ENCODE measurements at regions not wholly inside any gene's neighbourhood (a gene's known extent, or its start where the extent isn't known, plus 50 kb on each side); places are given as distances from the start of the nearest gene placed in this dataset.

- no peak for ATAC-seq
Observed at GRCh38 chr5:52331725-52332124, 456.0 kb upstream of the ITGA1 start.

GRCh38 chr5:52334367-52334766, 453.3 kb upstream of the ITGA1 start:
- 23% methylated on average over 5 of the region's 5 CpGs for WGBS (ENCODE audit: insufficient coverage, insufficient replicate concordance, low lambda C conversion rate, missing lambda C conversion rate)
- H3K27ac ChIP-seq (ENCODE audit: control insufficient read depth, insufficient read depth), result no peak overlapping the region
- no TSS peak for BruUV-seq (replicated peaks)
- ChIA-PET POLR2A (no interaction called here), RAD21 (ENCODE audit: unreplicated experiment) (no interaction called here), SMC1A (ENCODE audit: uncharacterized antibody, unreplicated experiment) (no interaction called here), CTCF (no interaction called here)
- intact Hi-C loops (cut with micrococcal nuclease; ENCODE audit: unreplicated experiment) (loop anchor here (5.0 kb wide), 1 partner anchor 383 kb away; no protein-coding TSS in a partner anchor), in situ Hi-C loops (cut with MboI) (no loop called here)
- H3K27me3 ChIP-seq (replicated peaks in 1 of 2; ENCODE audit: control insufficient read depth in 2 of 2, insufficient read depth in 2 of 2, low read length in 1 of 2), result no peaks in the 10 kb centered on the region
- no peaks in the 10 kb centered on the region for H3K4me1 ChIP-seq (ENCODE audit: control insufficient read depth, insufficient read depth, low read length)
- H3K4me2 ChIP-seq (ENCODE audit: control insufficient read depth, insufficient read depth), result no peak overlapping the region
- ATAC-seq, result no peak
- no peak overlapping the region for H3K4me3 ChIP-seq
- no peak for DNase-seq (ENCODE audit: low read depth, low spot score)
- no peak overlapping the region for H3K9ac ChIP-seq (ENCODE audit: control insufficient read depth, insufficient read depth, low read length)
- no peaks in the 10 kb centered on the region for H4K20me1 ChIP-seq (ENCODE audit: control insufficient read depth, insufficient read depth)
- no peak for FAIRE-seq
- no peaks in the 10 kb centered on the region for H3K79me2 ChIP-seq (ENCODE audit: control insufficient read depth, insufficient read depth, low read length)
- no peak overlapping the region for H2AFZ ChIP-seq (ENCODE audit: control insufficient read depth, low read depth, low read length)
- no peaks in the 10 kb centered on the region for H3K9me3 ChIP-seq (replicated peaks; ENCODE audit: control insufficient read depth, insufficient read depth, low read length)
- no peaks in the 10 kb centered on the region for H3K36me3 ChIP-seq (ENCODE audit: control insufficient read depth in 2 of 2, insufficient read depth in 2 of 2, low read length in 1 of 2)
- TF ChIP-seq JUNB (IDR thresholded peaks at IDR 0.05) (no peak), CTCF (IDR thresholded peaks at IDR 0.05 in 2 of 3, conservative IDR thresholded peaks at IDR 0.05 in 1 of 3; ENCODE audit: control insufficient read depth in 2 of 3, extremely low read depth in 1 of 3, insufficient read depth in 1 of 3, low read depth in 3 of 3, low read length in 3 of 3) (no peak), POLR2A (IDR thresholded peaks at IDR 0.05; ENCODE audit: low read depth, low read length) (no peak), PBX3 (IDR thresholded peaks at IDR 0.05; ENCODE audit: insufficient replicate concordance, low read depth, low read length) (no peak), ZNF687 (IDR thresholded peaks at IDR 0.05) (no peak), BMI1 (IDR thresholded peaks at IDR 0.05; ENCODE audit: borderline replicate concordance) (no peak), NBN (IDR thresholded peaks at IDR 0.05) (no peak), CBFB (IDR thresholded peaks at IDR 0.05; ENCODE audit: low read depth) (no peak)

More at GRCh38 chr5:52331725-52332124, 456.0 kb upstream of the ITGA1 start:
- Histone ChIP-seq H3K9me3 (replicated peaks; ENCODE audit: control insufficient read depth, insufficient read depth, low read length) (no peaks in the 10 kb centered on the region), H3K4me1 (ENCODE audit: control insufficient read depth, insufficient read depth, low read length) (no peaks in the 10 kb centered on the region), H3K27me3 (replicated peaks in 1 of 2; ENCODE audit: control insufficient read depth in 2 of 2, insufficient read depth in 2 of 2, low read length in 1 of 2) (no peaks in the 10 kb centered on the region), H3K9ac (ENCODE audit: control insufficient read depth, insufficient read depth, low read length) (no peak overlapping the region), H3K4me3 (no peak overlapping the region), H3K79me2 (ENCODE audit: control insufficient read depth, insufficient read depth, low read length) (no peaks in the 10 kb centered on the region), H3K4me2 (ENCODE audit: control insufficient read depth, insufficient read depth) (no peak overlapping the region), H2AFZ (ENCODE audit: control insufficient read depth, low read depth, low read length) (no peak overlapping the region), H3K36me3 (ENCODE audit: control insufficient read depth in 2 of 2, insufficient read depth in 2 of 2, low read length in 1 of 2) (no peaks in the 10 kb centered on the region), H3K27ac (ENCODE audit: control insufficient read depth, insufficient read depth) (no peak overlapping the region), H4K20me1 (ENCODE audit: control insufficient read depth, insufficient read depth) (no peaks in the 10 kb centered on the region)
- SMC1A ChIA-PET (ENCODE audit: uncharacterized antibody, unreplicated experiment), result interaction anchor here (1.0 kb wide), 1 partner anchor 46 kb away, joined by 3 read pairs; no protein-coding TSS in a partner anchor
- FAIRE-seq, result no peak
- in situ Hi-C loops (cut with MboI), result no loop called here
- TF ChIP-seq FOXK2 (IDR thresholded peaks at IDR 0.05), result no peak
- TF ChIP-seq SREBF2 (IDR thresholded peaks at IDR 0.05; ENCODE audit: low read length), result no peak
- TF ChIP-seq RELA (IDR thresholded peaks at IDR 0.05; ENCODE audit: borderline replicate concordance, partially characterized antibody), result no peak
- TF ChIP-seq DPF2 (IDR thresholded peaks at IDR 0.05), result no peak
- no TSS peak for BruUV-seq (replicated peaks)
- CTCF ChIA-PET, result no interaction called here
- RAD21 ChIA-PET (ENCODE audit: unreplicated experiment), result no interaction called here
- DNase-seq (ENCODE audit: low read depth, low spot score), result no peak
- intact Hi-C loops (cut with micrococcal nuclease; ENCODE audit: unreplicated experiment), result loop anchor here (5.0 kb wide), 1 partner anchor 386 kb away; no protein-coding TSS in a partner anchor
- POLR2A ChIA-PET, result no interaction called here
- WGBS (ENCODE audit: insufficient coverage, insufficient replicate concordance, low lambda C conversion rate, missing lambda C conversion rate), result 39% methylated on average over 1 of the region's 1 CpG
